ENCODE measurements at regions not wholly inside any gene's neighbourhood (a gene's known extent, or its start where the extent isn't known, plus 50 kb on each side); places are given as distances from the start of the nearest gene placed in this dataset.
"Not testable (repeated sequence)": the region's sequence is repeated elsewhere in the genome, so short reads cannot be mapped to it uniquely, and the experiment has no call there.

DNA sequence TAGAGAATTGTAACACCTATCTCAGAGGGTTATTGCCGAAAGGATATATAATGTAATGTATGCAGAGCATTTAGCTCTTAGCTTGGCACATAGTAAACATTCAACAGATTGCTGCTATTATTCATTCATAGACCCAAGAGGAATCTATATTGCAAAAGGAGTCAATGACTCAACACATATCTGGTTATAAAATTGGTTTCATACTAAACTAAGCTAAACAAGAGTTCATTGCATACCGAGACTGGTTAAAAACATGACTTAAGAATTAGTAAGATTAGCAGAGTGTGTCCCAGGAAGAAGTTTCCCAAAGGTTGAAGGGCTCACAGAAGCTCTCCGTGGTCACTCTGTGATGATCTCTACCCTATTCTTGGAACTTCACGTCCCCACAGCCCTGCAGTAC is 339.6 kb upstream of the CCNH start:
- no peak overlapping the region for H3K27ac Mint-ChIP-seq
- ChIA-PET POLR2A (no interaction called here), CTCF (no interaction called here)
- H3K27me3 Mint-ChIP-seq, result peaks cover 4% of the 10 kb centered on the region
- no peak overlapping the region for H3K4me3 Mint-ChIP-seq
- H3K9me3 Mint-ChIP-seq, result no peaks in the 10 kb centered on the region
- no peaks in the 10 kb centered on the region for H3K4me1 Mint-ChIP-seq
- H3K36me3 Mint-ChIP-seq (ENCODE audit: low read depth), result no peaks in the 10 kb centered on the region
- DNase-seq, result no peak

- peaks cover 4% of the 10 kb centered on the region for H3K27me3 Mint-ChIP-seq
- H3K4me1 Mint-ChIP-seq, result no peaks in the 10 kb centered on the region
- H3K9me3 Mint-ChIP-seq, result no peaks in the 10 kb centered on the region
- H3K4me3 Mint-ChIP-seq, result no peak overlapping the region
- no peak overlapping the region for H3K27ac Mint-ChIP-seq
- no peak for DNase-seq
- POLR2A ChIA-PET, result no interaction called here
- CTCF ChIA-PET, result no interaction called here
- H3K36me3 Mint-ChIP-seq (ENCODE audit: low read depth), result no peaks in the 10 kb centered on the region
Observed at GRCh38 chr5:87751824-87752223, 339.1 kb upstream of the CCNH start.

DNA sequence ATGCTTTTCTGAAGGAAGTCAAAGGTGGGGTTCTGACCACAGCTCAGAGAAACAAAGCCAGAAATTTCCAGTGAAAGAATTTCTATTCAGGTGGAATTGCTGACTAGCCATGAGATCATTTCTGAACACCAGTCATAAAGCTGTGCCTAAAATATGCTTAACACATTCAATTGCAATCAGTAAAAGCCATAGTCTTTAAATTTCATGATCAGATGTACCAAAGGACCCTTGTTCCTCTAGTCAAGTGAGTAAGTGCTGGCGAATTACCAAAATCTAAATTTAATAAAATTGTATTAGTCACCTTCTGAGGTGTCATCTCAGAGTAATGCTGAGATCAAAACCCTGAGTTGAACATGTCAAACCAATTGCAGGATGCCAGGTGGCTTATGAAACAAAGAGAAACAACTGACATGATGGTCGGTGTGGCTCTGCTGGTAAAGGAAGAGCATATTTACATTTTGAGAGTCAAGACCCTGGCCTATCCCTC is 334.2 kb upstream of the CCNH start:
- H3K27me3 Mint-ChIP-seq, result no peaks in the 10 kb centered on the region
- ChIA-PET POLR2A (no interaction called here), CTCF (no interaction called here)
- no peak for DNase-seq
- no peak overlapping the region for H3K4me3 Mint-ChIP-seq
- no peaks in the 10 kb centered on the region for H3K4me1 Mint-ChIP-seq
- no peaks in the 10 kb centered on the region for H3K36me3 Mint-ChIP-seq (ENCODE audit: low read depth)
- no peak overlapping the region for H3K27ac Mint-ChIP-seq
- no peaks in the 10 kb centered on the region for H3K9me3 Mint-ChIP-seq

- POLR2A ChIA-PET, result no interaction called here
- H3K36me3 Mint-ChIP-seq (ENCODE audit: low read depth), result no peaks in the 10 kb centered on the region
- no peaks in the 10 kb centered on the region for H3K4me1 Mint-ChIP-seq
- H3K4me3 Mint-ChIP-seq, result no peak overlapping the region
- no peaks in the 10 kb centered on the region for H3K9me3 Mint-ChIP-seq
- DNase-seq, result no peak
- H3K27me3 Mint-ChIP-seq, result no peaks in the 10 kb centered on the region
- CTCF ChIA-PET, result no interaction called here
- H3K27ac Mint-ChIP-seq, result no peak overlapping the region
Observed at GRCh38 chr5:87746341-87746740, 333.6 kb upstream of the CCNH start.

DNA sequence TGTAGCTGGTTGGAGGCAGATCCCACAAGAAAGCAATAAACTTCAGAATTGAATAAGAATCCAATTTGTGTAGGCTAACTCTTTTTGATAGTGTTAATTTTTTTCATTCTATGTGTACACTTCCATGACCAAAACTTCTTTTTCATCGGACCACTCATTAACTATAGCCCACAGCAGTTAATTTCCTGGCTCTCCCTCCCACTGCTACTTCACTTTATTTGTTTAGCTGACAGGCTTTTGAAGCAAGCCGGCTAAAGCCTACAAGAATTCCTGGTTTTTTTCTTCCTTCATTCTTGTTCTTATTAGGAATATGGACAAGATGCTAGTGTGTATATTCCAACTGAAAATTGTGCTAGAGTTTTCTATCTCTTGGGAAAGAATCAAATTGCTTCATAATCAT is 329.2 kb upstream of the CCNH start:
- Mint-ChIP-seq H3K27ac (no peak overlapping the region), H3K4me3 (no peak overlapping the region), H3K27me3 (no peaks in the 10 kb centered on the region), H3K9me3 (no peaks in the 10 kb centered on the region), H3K36me3 (ENCODE audit: low read depth) (no peaks in the 10 kb centered on the region), H3K4me1 (no peaks in the 10 kb centered on the region)
- ChIA-PET POLR2A (no interaction called here), CTCF (no interaction called here)
- DNase-seq, result no peak

DNA sequence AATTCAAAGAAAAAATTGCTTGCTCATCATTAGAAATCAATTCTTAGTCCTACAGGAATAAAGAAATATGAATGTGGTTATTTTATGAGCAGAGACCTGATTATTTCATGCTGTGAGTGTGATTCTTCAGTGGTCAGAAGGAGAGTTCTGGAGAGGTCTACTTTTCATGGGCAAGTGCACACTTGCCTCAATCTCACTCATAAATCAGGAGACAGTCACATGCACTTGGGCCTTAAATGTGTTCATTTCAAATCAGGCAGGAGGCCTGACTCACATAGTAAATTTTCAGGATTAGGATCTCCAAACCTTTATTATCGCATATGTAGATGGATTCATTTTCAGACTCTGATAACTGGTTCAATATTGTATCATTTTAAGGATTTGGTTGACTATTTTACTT is 323.2 kb upstream of the CCNH start:
- no peaks in the 10 kb centered on the region for H3K36me3 Mint-ChIP-seq (ENCODE audit: low read depth)
- H3K27ac Mint-ChIP-seq, result no peak overlapping the region
- no peaks in the 10 kb centered on the region for H3K9me3 Mint-ChIP-seq
- no peaks in the 10 kb centered on the region for H3K27me3 Mint-ChIP-seq
- no peaks in the 10 kb centered on the region for H3K4me1 Mint-ChIP-seq
- CTCF ChIA-PET, result no interaction called here
- POLR2A ChIA-PET, result no interaction called here
- H3K4me3 Mint-ChIP-seq, result no peak overlapping the region
- no peak for DNase-seq

GRCh38 chr5:87733897-87734296 is 321.2 kb upstream of the CCNH start:
- Mint-ChIP-seq H3K27me3 (no peaks in the 10 kb centered on the region), H3K4me3 (no peak overlapping the region), H3K9me3 (no peaks in the 10 kb centered on the region), H3K4me1 (no peaks in the 10 kb centered on the region), H3K36me3 (ENCODE audit: low read depth) (no peaks in the 10 kb centered on the region), H3K27ac (no peak overlapping the region)
- POLR2A ChIA-PET, result no interaction called here
- CTCF ChIA-PET, result no interaction called here
- DNase-seq, result no peak

DNA sequence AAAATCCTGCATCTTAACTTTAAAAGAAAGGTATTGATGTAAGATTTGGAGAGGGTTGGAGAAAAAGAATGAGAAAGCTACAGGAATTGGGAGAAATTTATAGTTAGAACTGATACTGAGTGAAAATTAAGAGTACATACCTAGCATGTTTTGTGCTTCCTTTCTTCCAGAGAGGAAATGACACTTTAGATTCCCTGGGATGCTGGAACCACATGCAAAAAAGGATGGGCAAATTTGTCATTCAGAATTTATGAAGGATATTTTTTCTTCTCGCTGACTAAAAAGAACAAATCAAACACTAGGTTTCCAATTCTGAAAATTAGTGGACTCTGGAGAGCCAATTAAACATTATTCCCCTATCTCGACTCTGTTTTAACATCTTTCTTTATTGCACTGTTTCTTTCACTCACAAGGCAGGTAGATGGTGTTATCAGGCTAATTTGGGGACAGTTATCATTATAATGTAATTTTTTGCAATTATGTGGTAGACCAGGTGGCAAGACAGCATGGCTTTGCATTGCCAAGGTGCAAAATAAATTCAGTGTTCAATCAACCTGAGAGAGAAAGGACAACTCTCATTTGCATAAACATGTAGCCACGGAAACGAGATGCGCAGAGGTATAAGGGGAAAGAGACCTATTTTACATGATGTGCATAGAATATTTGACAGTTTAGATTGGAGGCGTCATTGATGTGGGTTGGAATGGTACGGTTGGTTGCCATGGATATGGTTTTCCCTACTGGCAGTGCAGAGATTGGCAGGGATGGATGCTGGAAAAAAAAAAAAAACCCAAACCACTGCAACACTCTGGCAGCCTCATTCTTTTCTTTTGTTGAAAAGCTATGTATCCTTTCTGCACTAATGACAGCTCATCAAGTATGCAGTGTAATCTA is 320.4 kb upstream of the CCNH start:
- Mint-ChIP-seq H3K36me3 (ENCODE audit: low read depth) (no peaks in the 10 kb centered on the region), H3K9me3 (no peaks in the 10 kb centered on the region), H3K4me1 (no peaks in the 10 kb centered on the region), H3K4me3 (no peak overlapping the region), H3K27ac (no peak overlapping the region), H3K27me3 (no peaks in the 10 kb centered on the region)
- CTCF ChIA-PET, result no interaction called here
- POLR2A ChIA-PET, result no interaction called here
- DNase-seq, result no peak

GRCh38 chr5:87729781-87730180 is 317.1 kb upstream of the CCNH start:
- no peak for DNase-seq
- H3K27me3 Mint-ChIP-seq, result no peaks in the 10 kb centered on the region
- CTCF ChIA-PET, result no interaction called here
- no peak overlapping the region for H3K27ac Mint-ChIP-seq
- H3K9me3 Mint-ChIP-seq, result no peaks in the 10 kb centered on the region
- POLR2A ChIA-PET, result no interaction called here
- no peaks in the 10 kb centered on the region for H3K36me3 Mint-ChIP-seq (ENCODE audit: low read depth)
- H3K4me1 Mint-ChIP-seq, result no peaks in the 10 kb centered on the region
- no peak overlapping the region for H3K4me3 Mint-ChIP-seq

DNA sequence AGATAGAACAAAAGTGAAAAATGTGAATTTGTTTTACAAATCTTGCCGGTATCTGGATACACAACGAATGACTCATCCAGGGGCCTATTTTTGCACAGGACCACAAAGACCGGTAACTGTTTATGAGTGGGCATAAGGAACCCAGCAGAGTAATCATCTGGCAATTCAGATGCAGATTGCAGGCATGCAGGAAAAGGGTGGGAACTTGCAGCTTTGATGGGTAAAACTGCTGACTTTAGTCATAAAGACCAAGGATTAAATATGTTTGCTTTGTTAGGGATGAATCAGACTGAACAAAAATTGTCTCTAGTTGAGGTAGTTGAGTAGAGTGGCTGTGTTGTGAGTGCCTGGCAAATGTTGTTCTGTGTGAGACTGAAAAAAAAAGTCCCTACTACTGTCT is 309.6 kb upstream of the CCNH start:
- Mint-ChIP-seq H3K4me1 (no peaks in the 10 kb centered on the region), H3K27me3 (no peaks in the 10 kb centered on the region), H3K9me3 (no peaks in the 10 kb centered on the region), H3K27ac (no peak overlapping the region), H3K36me3 (ENCODE audit: low read depth) (no peaks in the 10 kb centered on the region), H3K4me3 (no peak overlapping the region)
- DNase-seq, result no peak
- CTCF ChIA-PET, result no interaction called here
- POLR2A ChIA-PET, result no interaction called here

- H3K9me3 Mint-ChIP-seq; H3K4me3 Mint-ChIP-seq; POLR2A ChIA-PET; CTCF ChIA-PET; H3K36me3 Mint-ChIP-seq (ENCODE audit: low read depth); H3K4me1 Mint-ChIP-seq; DNase-seq; H3K27ac Mint-ChIP-seq; H3K27me3 Mint-ChIP-seq: not testable (repeated sequence)
Observed at GRCh38 chr5:87718224-87718925, 305.6 kb upstream of the CCNH start.

- H3K9me3 Mint-ChIP-seq, result no peaks in the 10 kb centered on the region
- no peak for DNase-seq
- H3K27ac Mint-ChIP-seq, result no peak overlapping the region
- ChIA-PET CTCF (no interaction called here), POLR2A (no interaction called here)
- H3K4me3 Mint-ChIP-seq, result no peak overlapping the region
- H3K27me3 Mint-ChIP-seq, result no peaks in the 10 kb centered on the region
- H3K4me1 Mint-ChIP-seq, result no peaks in the 10 kb centered on the region
- no peaks in the 10 kb centered on the region for H3K36me3 Mint-ChIP-seq (ENCODE audit: low read depth)
Observed at GRCh38 chr5:87717761-87718160, 305.0 kb upstream of the CCNH start.

- ChIA-PET CTCF (no interaction called here), POLR2A (no interaction called here)
- Mint-ChIP-seq H3K9me3 (no peaks in the 10 kb centered on the region), H3K27me3 (no peaks in the 10 kb centered on the region), H3K4me3 (no peak overlapping the region), H3K27ac (no peak overlapping the region), H3K36me3 (ENCODE audit: low read depth) (no peaks in the 10 kb centered on the region), H3K4me1 (no peaks in the 10 kb centered on the region)
- DNase-seq, result no peak
Observed at GRCh38 chr5:87705876-87706275, 293.1 kb upstream of the CCNH start.

DNA sequence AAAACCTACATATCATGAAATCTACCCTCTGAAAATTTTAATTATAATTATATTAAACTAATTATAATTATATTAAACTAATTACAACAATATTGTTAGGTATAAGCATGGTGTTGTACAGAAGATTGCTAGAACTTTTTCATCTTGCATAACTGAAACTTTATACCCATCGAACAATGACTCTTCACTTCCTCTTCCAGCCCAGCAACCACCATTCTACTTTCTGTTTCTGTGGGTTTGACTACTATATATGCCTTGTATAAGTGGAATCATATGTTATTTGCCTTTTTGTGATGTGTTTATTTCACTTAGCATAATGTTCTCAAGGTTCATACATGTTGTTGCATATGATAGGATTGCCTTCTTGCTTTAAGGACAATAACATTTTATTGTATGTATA is 274.2 kb upstream of the CCNH start:
- Mint-ChIP-seq H3K27ac (no peak overlapping the region), H3K4me3 (no peak overlapping the region), H3K9me3 (peaks cover 3% of the 10 kb centered on the region), H3K36me3 (ENCODE audit: low read depth) (no peaks in the 10 kb centered on the region), H3K27me3 (no peaks in the 10 kb centered on the region), H3K4me1 (no peaks in the 10 kb centered on the region)
- no peak for DNase-seq
- CTCF ChIA-PET, result no interaction called here
- POLR2A ChIA-PET, result no interaction called here

Data from activated CD4-positive, alpha-beta T cell treated with anti-CD3 and anti-CD28 coated beads, Interleukin-2, amount 10 ng/mL, durations not matched to agents 7 days and 5 days (primary cell).